RCC 7860 (cell line): ENCODE measurements at regions not wholly inside any gene's neighbourhood (a gene's known extent, or its start where the extent isn't known, plus 50 kb on each side); places are given as distances from the start of the nearest gene placed in this dataset.

Experiments used
- DNase-seq: peaks from one replicate; pipeline ENCODE4 v3.0.0-alpha.2; 2015; ENCODE audit warnings: low spot score
- FAIRE-seq: peaks from 2 replicates; lab custom pipeline; 2012; peaks lifted over from hg19 to GRCh38; lab: Jason Lieb, UNC

GRCh38 chr2:67650291-67651133, 253.4 kb downstream of the ETAA1 start:
- DNase-seq (peak; percentile 71), FAIRE-seq (no peak)

GRCh38 chr2:67651565-67651964, 254.4 kb downstream of the ETAA1 start:
- FAIRE-seq, result no peak
- DNase-seq, result no peak

GRCh38 chr2:67652679-67653078, 255.5 kb downstream of the ETAA1 start:
- FAIRE-seq (no peak), DNase-seq (no peak)

GRCh38 chr2:67656875-67657274, 259.7 kb downstream of the ETAA1 start:
- no peak for DNase-seq
- FAIRE-seq, result no peak

- DNase-seq, result no peak
- no peak for FAIRE-seq
These were observed 261.7 kb downstream of the ETAA1 start for GRCh38 chr2:67658820-67659219.

GRCh38 chr2:67660015-67660602, 263.0 kb downstream of the ETAA1 start:
- FAIRE-seq (no peak), DNase-seq (no peak)

- no peak for FAIRE-seq
These were observed 263.7 kb downstream of the ETAA1 start for GRCh38 chr2:67660871-67661270.

GRCh38 chr2:67662222-67662621, 265.1 kb downstream of the ETAA1 start:
- DNase-seq (no peak), FAIRE-seq (no peak)

More at GRCh38 chr2:67660871-67661270, 263.7 kb downstream of the ETAA1 start:
- no peak for DNase-seq

GRCh38 chr2:67663776-67664175, 266.6 kb downstream of the ETAA1 start:
- DNase-seq, result no peak
- no peak for FAIRE-seq

- no peak for DNase-seq
- no peak for FAIRE-seq
These were observed 269.4 kb downstream of the ETAA1 start for GRCh38 chr2:67666386-67667053.

- FAIRE-seq (no peak), DNase-seq (no peak)
These were observed 270.1 kb downstream of the ETAA1 start for GRCh38 chr2:67667054-67667908.

GRCh38 chr2:67668538-67668937, 271.4 kb downstream of the ETAA1 start:
- FAIRE-seq (no peak), DNase-seq (no peak)

GRCh38 chr2:67669168-67669567, 272.0 kb downstream of the ETAA1 start:
- no peak for FAIRE-seq
- no peak for DNase-seq

GRCh38 chr2:67669766-67670165, 272.6 kb downstream of the ETAA1 start:
- DNase-seq (no peak), FAIRE-seq (no peak)

GRCh38 chr2:67670747-67671183, 273.6 kb downstream of the ETAA1 start:
- DNase-seq, result no peak
- FAIRE-seq, result no peak

GRCh38 chr2:67671464-67672450, 274.6 kb downstream of the ETAA1 start:
- DNase-seq, result no peak
- FAIRE-seq, result no peak

- FAIRE-seq (no peak), DNase-seq (no peak)
These were observed 277.5 kb downstream of the ETAA1 start for GRCh38 chr2:67674668-67675067.

- no peak for DNase-seq
- no peak for FAIRE-seq
These were observed 287.9 kb downstream of the ETAA1 start for GRCh38 chr2:67684991-67685390.

- no peak for FAIRE-seq
- DNase-seq, result no peak
These were observed 289.1 kb downstream of the ETAA1 start for GRCh38 chr2:67686254-67686653.

GRCh38 chr2:67689186-67689585, 292.1 kb downstream of the ETAA1 start:
- FAIRE-seq, result no peak
- DNase-seq, result no peak
